HepG2 (cell line): ENCODE measurements at regions not wholly inside any gene's neighbourhood (a gene's known extent, or its start where the extent isn't known, plus 50 kb on each side); places are given as distances from the start of the nearest gene placed in this dataset.

Source experiments
- ATAC-seq: fragments of 200-7000 bp; cut with Tn5 transposase; 3 replicates; pipeline ENCODE4 v1.9.1; 2020; ENCODE audit warnings: mild to moderate bottlenecking, moderate library complexity
- BruUV-seq: library from RNA; stranded (reverse); fragments of 400-500 nt; replicated peaks from 2 replicates; lab custom pipeline; 2021; lab: Mats Ljungman, UMichigan
- CTCF ChIA-PET: fragments of 300-600 bp; formaldehyde crosslinking; extraction: SDS; loops from one replicate; lab custom pipeline; 2021; ENCODE audit warnings: low total read pairs, inconsistent platforms, low intra/inter-chr PET ratio; lab: Yijun Ruan, JAX
- POLR2A ChIA-PET: fragments of 350-600 bp; sonication (Branson Sonifier 250); formaldehyde crosslinking; loops from one replicate; lab custom pipeline; 2020; ENCODE audit warnings: antibody characterized with exemption, inconsistent platforms; lab: Yijun Ruan, JAX
- DNase-seq: peaks from one replicate; pipeline ENCODE4 v3.0.0-alpha.2; 2015; ENCODE audit warnings: low spot score
- FAIRE-seq: peaks from 3 replicates; lab custom pipeline; 2011; peaks lifted over from hg19 to GRCh38; lab: Jason Lieb, UNC
- H2AFZ ChIP-seq: one replicate; pipeline ENCODE4 v1.6.1; 2011; ENCODE audit warnings: low read length, inconsistent platforms
- H3K27ac ChIP-seq: fragments of 300-600 bp; 3 replicates; pipeline ENCODE4 v1.8.0; 2011; ENCODE audit warnings: mixed run types, mild to moderate bottlenecking, mixed read lengths, low read length, inconsistent platforms; ENCODE audit not compliant: insufficient read depth; ENCODE audit errors: extremely low read length
- H3K27me3 ChIP-seq, 2 experiments: fragments of 200-600 bp in 1 of 2; 2 replicates in 1 of 2; 3 replicates in 1 of 2; pipeline versions ENCODE4 v1.6.0 to v1.8.0; 2011; ENCODE audit warnings: low read length in 2 of 2, mild to moderate bottlenecking in 2 of 2, moderate library complexity in 2 of 2, inconsistent platforms in 1 of 2; ENCODE audit not compliant: insufficient read depth in 2 of 2, control insufficient read depth in 1 of 2
- H3K36me3 ChIP-seq, 2 experiments: fragments of 200-600 bp in 1 of 2; replicated peaks in 1 of 2; 2 replicates in 1 of 2; 3 replicates in 1 of 2; pipeline versions ENCODE4 v1.5.1 to v1.8.0; 2011; ENCODE audit warnings: low read length in 2 of 2, inconsistent platforms in 1 of 2; ENCODE audit not compliant: insufficient read depth in 2 of 2, control insufficient read depth in 1 of 2
- H3K4me1 ChIP-seq: 2 replicates; pipeline ENCODE4 v1.5.1; 2012; ENCODE audit warnings: low read length, inconsistent platforms; ENCODE audit not compliant: insufficient read depth
- H3K4me2 ChIP-seq: 2 replicates; pipeline ENCODE4 v1.6.0; 2011; ENCODE audit warnings: low read depth, low read length, inconsistent platforms
- H3K4me3 ChIP-seq, 3 experiments: fragments of 200-600 bp in 1 of 3; sonication (generic), shearing (Covaris generic) in 1 of 3; replicated peaks in 1 of 3; 2 replicates each; pipeline ENCODE4 v1.5.1; 2011 to 2016; ENCODE audit warnings: low read length in 3 of 3, inconsistent platforms in 2 of 3, low read depth in 2 of 3, mild to moderate bottlenecking in 2 of 3, control low read depth in 1 of 3, mixed read lengths in 1 of 3; ENCODE audit not compliant: insufficient read depth in 1 of 3
- H3K79me2 ChIP-seq: one replicate; pipeline ENCODE4 v1.6.1; 2011; ENCODE audit warnings: low read length, inconsistent platforms; ENCODE audit not compliant: insufficient read depth
- H3K9ac ChIP-seq: 2 replicates; pipeline ENCODE4 v1.6.0; 2011; ENCODE audit warnings: mild to moderate bottlenecking, low read depth, low read length, inconsistent platforms; ENCODE audit not compliant: insufficient read depth
- H3K9me3 ChIP-seq: 2 replicates; pipeline ENCODE4 v1.5.1; 2012; ENCODE audit warnings: mild to moderate bottlenecking, low read length
- H4K20me1 ChIP-seq: 2 replicates; pipeline ENCODE4 v1.6.0; 2011; ENCODE audit warnings: inconsistent platforms, mild to moderate bottlenecking, low read length, moderate library complexity; ENCODE audit not compliant: insufficient read depth
- HOXD1 ChIP-seq: sonication (generic); formaldehyde crosslinking; IDR thresholded peaks from 2 replicates; pipeline ENCODE4 v1.5.0; 2020; ENCODE audit warnings: missing genetic modification reagents
- JDP2 ChIP-seq: sonication (generic); formaldehyde crosslinking; IDR thresholded peaks from 2 replicates; pipeline ENCODE4 v1.8.1; 2022; ENCODE audit warnings: missing genetic modification reagents, borderline replicate concordance
- SETDB1 ChIP-seq: sonication (generic); formaldehyde crosslinking; IDR thresholded peaks from 2 replicates; pipeline ENCODE4 v1.5.1; 2020; ENCODE audit warnings: missing genetic modification reagents, mild to moderate bottlenecking, borderline replicate concordance
- ZFAT ChIP-seq: sonication (generic); formaldehyde crosslinking; conservative IDR thresholded peaks from 2 replicates; pipeline ENCODE4 v1.8.1; 2023; ENCODE audit warnings: missing genetic modification reagents, inconsistent platforms
- ZNF33B ChIP-seq: sonication (generic); formaldehyde crosslinking; IDR thresholded peaks from 2 replicates; pipeline ENCODE4 v1.5.1; 2020; ENCODE audit warnings: mild to moderate bottlenecking, missing genetic modification reagents
- ZNF709 ChIP-seq: sonication (generic); formaldehyde crosslinking; IDR thresholded peaks from 2 replicates; pipeline ENCODE4 v1.5.0; 2020; ENCODE audit warnings: mild to moderate bottlenecking, missing genetic modification reagents
- ZNF737 ChIP-seq: sonication (generic); formaldehyde crosslinking; IDR thresholded peaks from 2 replicates; pipeline ENCODE4 v1.5.0; 2020; ENCODE audit warnings: missing genetic modification reagents, mild to moderate bottlenecking, borderline replicate concordance
- WGBS: methylation state at CpG from one replicate; pipeline ENCODE4 v1.1.6; 2017; ENCODE audit warnings: low lambda C conversion rate; 5-methylcytosine and 5-hydroxymethylcytosine counted together
- in situ Hi-C: cut with HindIII; loops from 2 replicates; pipeline ENCODE4 v1.10.0; 2017; ENCODE audit warnings: low pct_unique_long_range_greater_than_20kb; ENCODE audit not compliant: extremely low pct_ligation_motif_present
- intact Hi-C: fragments of 100-400 bp; cut with micrococcal nuclease; formaldehyde crosslinking; loops from one replicate; pipeline ENCODE4 v1.10.0; 2022; ENCODE audit not compliant: unreplicated experiment

GRCh38 chr6:112979830-112980229, 632.7 kb downstream of the RFPL4B start:
- BruUV-seq: no TSS peak
- DNase-seq (no peak), ATAC-seq (no peak), FAIRE-seq (no peak)
- ChIA-PET POLR2A (no interaction called here), CTCF (no interaction called here)
- Histone ChIP-seq H3K36me3 (no peaks in the 10 kb centered on the region), H3K4me1 (no peaks in the 10 kb centered on the region), H3K4me2 (no peak overlapping the region), H3K9ac (no peak overlapping the region), H3K27me3 (no peaks in the 10 kb centered on the region), H4K20me1 (no peaks in the 10 kb centered on the region), H3K4me3 (no peak overlapping the region), H3K9me3 (peaks cover 13% of the 10 kb centered on the region; the same call in 1 of the 2 replicates), H2AFZ (no peak overlapping the region), H3K27ac (no peak overlapping the region), H3K79me2 (no peaks in the 10 kb centered on the region)
- 17% methylated on average over 5 of the region's 5 CpGs for WGBS
- intact Hi-C loops: no loop called here
- in situ Hi-C loops: no loop called here
- TF ChIP-seq ZNF33B (CRISPR knock-in tag) (no peak), ZFAT (no peak)

DNA sequence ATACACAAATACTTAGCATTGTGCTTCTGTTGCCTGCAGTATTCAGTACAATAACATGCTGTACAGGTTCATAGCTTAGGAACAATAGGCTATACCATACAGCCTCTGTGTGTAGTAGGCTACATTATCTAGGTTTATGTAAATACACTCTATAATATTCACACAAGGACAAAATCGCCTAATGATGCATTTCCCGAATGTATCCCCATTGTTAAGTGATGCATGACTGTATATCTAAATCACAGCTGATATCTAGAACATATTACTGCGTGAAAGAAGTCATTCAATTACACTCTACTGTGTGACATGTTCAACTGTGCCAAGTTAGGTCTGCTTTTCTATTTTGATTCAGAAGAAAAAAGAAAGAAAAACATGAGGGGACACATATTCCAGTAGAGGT, 633.5 kb downstream of the RFPL4B start:
- H3K36me3 ChIP-seq: no peaks in the 10 kb centered on the region
- H3K4me3 ChIP-seq: no peak overlapping the region
- ChIA-PET CTCF (no interaction called here), POLR2A (no interaction called here)
- ATAC-seq: no peak
- TF ChIP-seq JDP2 (CRISPR knock-in tag) (no peak), HOXD1 (CRISPR knock-in tag) (no peak), ZNF737 (CRISPR knock-in tag) (no peak), ZNF709 (CRISPR knock-in tag) (no peak), SETDB1 (CRISPR knock-in tag) (no peak)
- no peak overlapping the region for H2AFZ ChIP-seq
- H3K27ac ChIP-seq: no peak overlapping the region
- intact Hi-C loops (no loop called here), in situ Hi-C loops (no loop called here)
- 6% methylated on average over 3 of the region's 3 CpGs for WGBS
- no peak for DNase-seq
- no peak for FAIRE-seq
- H3K9ac ChIP-seq: no peak overlapping the region
- no peak overlapping the region for H3K4me2 ChIP-seq
- no peaks in the 10 kb centered on the region for H3K27me3 ChIP-seq
- H3K79me2 ChIP-seq: no peaks in the 10 kb centered on the region
- no peaks in the 10 kb centered on the region for H4K20me1 ChIP-seq
- no TSS peak for BruUV-seq
- H3K4me1 ChIP-seq: no peaks in the 10 kb centered on the region
- H3K9me3 ChIP-seq: peaks cover 5% of the 10 kb centered on the region; the same call in 1 of the 2 replicates
